GM19455 (cell line): ENCODE measurements at regions not wholly inside any gene's neighbourhood (a gene's known extent, or its start where the extent isn't known, plus 50 kb on each side); places are given as distances from the start of the nearest gene placed in this dataset.
A peak's percentile ranks its signal among the peaks of the same experiment; 100 is the strongest.
"Not testable (repeated sequence)": the region's sequence is repeated elsewhere in the genome, so short reads cannot be mapped to it uniquely, and the experiment has no call there.

Experiments
- ATAC-seq: cut with Tn5 transposase; IDR thresholded peaks from one replicate; pipeline ENCODE4 v1.9.1; 2021; ENCODE audit not compliant: unreplicated experiment

- not testable (repeated sequence) for ATAC-seq
These were observed 57.8 kb upstream of the NBPF8 start for GRCh38 chr1:120357046-120357445.

GRCh38 chr1:120356170-120356569, 58.7 kb upstream of the NBPF8 start:
- not testable (repeated sequence) for ATAC-seq

DNA sequence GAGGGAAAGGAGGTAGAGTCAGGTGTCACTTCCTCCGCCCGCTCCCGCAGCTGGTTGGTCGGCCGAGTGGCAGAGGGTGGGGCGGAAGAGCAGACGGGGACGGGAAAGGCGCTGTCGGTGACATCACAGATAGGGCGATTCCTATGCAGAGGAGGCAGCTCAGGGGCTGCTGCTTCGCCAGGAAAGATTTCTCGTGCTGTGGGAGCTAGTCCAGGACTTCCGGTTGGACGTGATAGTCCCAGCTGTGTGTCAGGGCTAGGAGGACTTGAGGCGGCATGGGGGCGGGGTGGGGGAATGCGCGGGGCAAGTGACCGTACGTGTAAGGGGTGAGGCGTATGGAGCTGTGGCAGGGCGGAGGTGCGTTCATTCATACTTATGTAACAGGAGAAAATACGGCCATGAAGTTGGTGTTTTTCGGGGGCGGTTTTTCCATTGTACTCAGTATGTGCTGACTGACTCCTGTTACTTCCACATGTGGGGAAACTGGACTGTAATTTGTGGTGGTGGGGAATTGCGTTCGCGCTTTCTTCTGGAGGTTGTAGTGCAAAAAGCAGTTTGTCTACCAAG, 60.1 kb upstream of the NBPF8 start:
- ATAC-seq: peak; percentile 92

- ATAC-seq: not testable (repeated sequence)
These were observed 72.4 kb upstream of the NBPF8 start for GRCh38 chr1:120342231-120343073.

DNA sequence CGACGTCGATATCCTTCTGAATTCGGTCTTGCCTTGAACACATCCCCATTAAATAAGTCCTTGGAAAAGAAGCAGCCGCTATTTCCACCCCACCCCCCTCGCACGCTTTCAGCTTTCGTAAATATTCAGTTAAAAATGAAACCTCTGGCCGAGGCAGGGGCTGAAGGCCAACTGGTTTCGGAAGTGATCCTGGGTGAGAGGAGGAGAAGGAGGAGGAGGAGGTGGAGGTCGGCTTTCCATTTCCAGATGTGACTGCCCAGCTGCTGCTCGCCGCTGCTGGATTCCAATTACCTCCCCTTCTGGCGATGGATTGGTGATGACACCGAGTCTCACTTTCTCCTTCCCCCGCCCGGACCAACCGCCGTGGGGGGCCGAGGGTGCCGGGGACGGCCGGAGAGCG, 73.1 kb upstream of the NBPF8 start:
- ATAC-seq: not testable (repeated sequence)

- ATAC-seq: not testable (repeated sequence)
These were observed 73.7 kb upstream of the NBPF8 start for GRCh38 chr1:120340838-120341751.

GRCh38 chr1:120315738-120316137, 99.1 kb upstream of the NBPF8 start:
- not testable (repeated sequence) for ATAC-seq

DNA sequence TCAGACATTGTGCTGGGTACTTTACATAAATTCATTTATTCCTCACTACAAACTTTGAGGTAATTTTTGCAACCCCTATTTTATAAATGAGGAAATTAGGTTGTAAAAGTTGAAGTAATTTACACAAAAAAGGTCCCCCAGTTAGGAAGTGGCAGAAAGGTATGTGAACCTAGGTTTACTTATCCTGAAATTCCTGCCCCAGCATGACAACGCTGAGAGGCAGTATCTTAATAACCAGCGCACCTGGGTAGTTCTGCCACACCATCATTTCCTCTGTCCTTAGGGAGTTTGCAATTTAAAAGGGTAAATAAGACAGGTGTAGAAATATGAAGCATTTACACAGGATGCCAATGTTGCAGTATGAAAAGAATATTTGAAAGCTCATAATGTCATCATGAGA, 102.9 kb upstream of the NBPF8 start:
- ATAC-seq: not testable (repeated sequence)

DNA sequence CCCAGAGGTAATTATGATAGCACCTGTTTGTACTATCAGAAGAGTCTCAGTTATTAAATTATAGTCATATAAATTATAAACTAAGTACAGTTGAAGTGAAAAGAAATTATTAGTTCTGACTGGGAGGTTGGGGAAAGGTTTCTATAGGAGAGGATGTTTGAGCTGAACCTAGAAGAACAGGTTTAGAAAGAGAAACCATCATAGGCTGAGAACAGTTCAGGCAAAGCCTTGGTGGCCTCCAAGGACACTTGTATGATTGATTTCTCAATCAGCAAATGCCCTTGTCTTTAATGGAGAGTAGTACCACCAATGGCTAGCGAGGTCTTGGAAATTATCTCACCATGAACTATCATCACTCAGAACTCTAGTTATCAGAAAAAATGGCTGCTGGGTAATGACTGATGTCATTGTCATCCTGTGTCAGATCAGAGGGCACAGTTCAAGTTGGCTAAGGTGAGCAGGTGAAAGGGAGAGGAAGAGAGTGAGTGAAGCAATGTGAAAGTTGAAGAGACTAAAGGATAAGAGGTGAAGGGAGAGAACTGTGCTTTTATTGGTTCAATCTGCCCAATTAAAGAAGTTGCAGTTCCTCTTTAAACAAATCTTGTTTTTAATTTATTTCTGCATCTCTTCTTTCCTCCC, 105.8 kb upstream of the NBPF8 start:
- not testable (repeated sequence) for ATAC-seq

- ATAC-seq: not testable (repeated sequence)
These were observed 109.8 kb upstream of the NBPF8 start for GRCh38 chr1:120305046-120305445.

GRCh38 chr1:120304341-120304740, 110.5 kb upstream of the NBPF8 start:
- not testable (repeated sequence) for ATAC-seq

- not testable (repeated sequence) for ATAC-seq
These were observed 115.3 kb upstream of the NBPF8 start for GRCh38 chr1:120299433-120300057.

- ATAC-seq: not testable (repeated sequence)
These were observed 116.3 kb upstream of the NBPF8 start for GRCh38 chr1:120298487-120298886.

DNA sequence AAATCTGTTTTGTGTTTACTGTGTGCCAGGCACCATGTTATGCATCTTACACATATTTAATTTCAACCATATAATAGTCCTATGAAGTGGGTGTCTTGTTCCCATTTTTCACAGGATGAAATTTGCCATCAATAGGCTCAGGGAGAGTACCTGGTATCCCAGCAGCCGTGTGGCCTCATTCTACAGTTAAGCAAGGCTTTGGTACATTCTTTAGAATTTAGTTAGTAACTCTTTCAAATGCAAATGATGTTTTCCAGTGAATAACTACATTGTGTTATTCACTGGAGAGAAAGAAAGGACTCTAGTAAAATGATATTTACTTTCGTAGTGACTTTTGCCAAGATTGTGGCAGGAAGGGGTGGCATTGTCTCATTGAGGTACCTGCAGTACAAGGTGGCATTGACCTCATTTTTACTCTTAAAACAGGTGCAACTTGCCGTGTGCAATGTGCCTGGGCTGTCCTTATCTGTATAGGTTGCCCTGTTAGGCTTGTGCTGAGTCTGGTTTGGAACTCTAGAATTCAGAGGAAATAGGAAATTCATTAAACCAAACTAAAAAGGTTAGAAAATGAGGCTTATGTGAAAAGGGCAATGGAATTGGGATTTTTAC, 117.4 kb upstream of the NBPF8 start:
- not testable (repeated sequence) for ATAC-seq

- ATAC-seq: not testable (repeated sequence)
These were observed 113.8 kb upstream of the SEC22B start for GRCh38 chr1:120290105-120290504.

GRCh38 chr1:120289601-120290074, 113.3 kb upstream of the SEC22B start:
- not testable (repeated sequence) for ATAC-seq

GRCh38 chr1:120288814-120289600, 112.7 kb upstream of the SEC22B start:
- not testable (repeated sequence) for ATAC-seq

GRCh38 chr1:120288167-120288566, 111.8 kb upstream of the SEC22B start:
- not testable (repeated sequence) for ATAC-seq
